GM10266 (cell line): ENCODE measurements at regions not wholly inside any gene's neighbourhood (a gene's known extent, or its start where the extent isn't known, plus 50 kb on each side); places are given as distances from the start of the nearest gene placed in this dataset.
"Not testable (repeated sequence)": the region's sequence is repeated elsewhere in the genome, so short reads cannot be mapped to it uniquely, and the experiment has no call there.

Source experiments
- DNase-seq: peaks from one replicate; pipeline ENCODE4 v3.0.0; 2012; ENCODE audit errors: extremely low spot score
- CTCF ChIP-seq: IDR thresholded peaks from 2 replicates; pipeline ENCODE4 v1.5.1; 2012; ENCODE audit warnings: mild to moderate bottlenecking, low read depth; ENCODE audit not compliant: control insufficient read depth, insufficient read depth; ENCODE audit errors: missing control alignments

- no peak for TF ChIP-seq CTCF
These were observed 96.0 kb upstream of the PAXBP1 start for GRCh38 chr21:32867597-32867996.

GRCh38 chr21:32868631-32869454 lies 97.3 kb upstream of the PAXBP1 start:
- DNase-seq, result no peak
- TF ChIP-seq CTCF, result no peak

More at GRCh38 chr21:32867597-32867996, 96.0 kb upstream of the PAXBP1 start:
- DNase-seq, result no peak

DNA sequence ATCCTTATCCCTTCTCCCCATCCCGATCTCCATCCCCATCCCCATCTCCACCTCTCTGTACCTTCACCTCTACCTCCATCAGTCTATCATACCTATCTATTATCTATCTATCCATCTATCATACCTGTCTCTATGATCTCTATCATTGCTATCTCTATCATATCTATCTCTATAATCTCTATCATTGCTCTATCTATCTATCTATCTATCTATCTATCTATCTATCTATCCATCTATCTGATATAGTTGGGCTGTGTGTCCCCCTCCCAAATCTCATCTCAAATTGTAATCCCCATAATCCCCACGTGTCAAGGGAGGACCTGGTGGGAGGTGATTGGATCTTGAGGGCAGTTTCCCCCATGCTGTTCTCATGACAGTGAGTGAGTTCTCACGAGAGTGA lies 97.9 kb upstream of the PAXBP1 start:
- TF ChIP-seq CTCF, result no peak
- DNase-seq, result no peak

GRCh38 chr21:32876426-32876825 lies 104.9 kb upstream of the PAXBP1 start:
- TF ChIP-seq CTCF, result no peak
- no peak for DNase-seq

GRCh38 chr21:32877888-32878287 lies 106.3 kb upstream of the PAXBP1 start:
- not testable (repeated sequence) for DNase-seq

- no peak for TF ChIP-seq CTCF
- DNase-seq, result no peak
These were observed 107.1 kb upstream of the PAXBP1 start for GRCh38 chr21:32878661-32879060.

GRCh38 chr21:32881458-32881857 lies 109.9 kb upstream of the PAXBP1 start:
- no peak for DNase-seq
- TF ChIP-seq CTCF, result no peak

GRCh38 chr21:32884062-32884461 lies 112.5 kb upstream of the PAXBP1 start:
- DNase-seq, result no peak
- no peak for TF ChIP-seq CTCF
